ENCODE measurements at regions not wholly inside any gene's neighbourhood (a gene's known extent, or its start where the extent isn't known, plus 50 kb on each side); places are given as distances from the start of the nearest gene placed in this dataset.

DNA sequence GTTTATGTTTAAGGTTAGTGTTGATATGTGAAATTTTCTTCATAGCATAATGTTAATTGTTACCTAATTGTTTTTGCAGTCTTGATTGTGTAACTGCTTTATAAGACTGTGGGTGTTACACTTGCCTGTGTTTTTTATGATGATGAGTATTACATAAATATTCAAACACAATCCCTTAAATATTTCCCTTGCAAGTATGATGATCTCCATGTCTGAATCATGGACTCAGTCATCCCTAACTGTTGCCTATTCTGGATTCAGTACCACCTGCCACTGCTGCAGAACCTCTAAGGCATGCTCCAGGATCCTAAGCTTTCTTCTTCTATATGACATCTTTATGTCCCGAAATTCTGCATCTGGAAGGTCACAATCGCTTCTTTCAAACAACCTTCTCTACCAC is 246.3 kb upstream of the CLEC14A start:
- no peak for DNase-seq

DNA sequence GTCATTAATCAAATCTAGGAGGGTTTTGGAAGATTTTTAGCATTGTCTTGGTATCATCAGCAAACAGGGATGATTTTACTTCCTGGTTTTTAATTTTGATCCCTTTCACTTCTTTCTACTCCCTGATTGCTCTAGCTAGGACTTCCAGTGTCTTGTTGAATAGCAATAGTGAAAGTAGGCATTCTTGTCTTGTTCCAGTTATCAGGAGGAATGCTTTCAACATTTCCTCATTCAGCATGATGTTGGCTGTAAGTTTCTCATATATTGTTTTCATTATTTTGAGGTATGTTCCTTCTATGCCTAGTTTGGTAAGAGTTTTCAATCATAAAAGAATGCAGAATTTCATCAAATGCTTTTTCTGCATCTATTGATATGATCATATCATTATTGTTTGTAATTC is 244.2 kb upstream of the CLEC14A start:
- DNase-seq: no peak

DNA sequence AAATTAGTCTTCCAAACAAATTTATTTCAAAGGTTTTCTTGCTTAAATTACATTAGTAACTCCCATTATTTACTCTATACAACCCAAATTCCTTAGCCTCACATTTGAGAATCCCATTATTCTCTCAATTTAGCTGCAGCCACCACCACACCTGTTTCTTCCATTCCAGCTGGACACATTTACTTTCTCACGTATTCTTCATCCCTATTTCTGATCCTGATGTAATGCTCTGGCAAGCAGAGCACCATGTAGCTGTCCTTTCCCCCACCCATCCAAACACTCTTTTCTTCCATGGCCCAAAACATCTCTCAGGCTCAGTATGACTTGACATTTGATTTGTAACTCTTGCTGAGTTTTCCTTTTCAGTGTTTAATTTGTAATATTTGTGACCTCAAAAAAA is 240.2 kb upstream of the CLEC14A start:
- no peak for DNase-seq

DNA sequence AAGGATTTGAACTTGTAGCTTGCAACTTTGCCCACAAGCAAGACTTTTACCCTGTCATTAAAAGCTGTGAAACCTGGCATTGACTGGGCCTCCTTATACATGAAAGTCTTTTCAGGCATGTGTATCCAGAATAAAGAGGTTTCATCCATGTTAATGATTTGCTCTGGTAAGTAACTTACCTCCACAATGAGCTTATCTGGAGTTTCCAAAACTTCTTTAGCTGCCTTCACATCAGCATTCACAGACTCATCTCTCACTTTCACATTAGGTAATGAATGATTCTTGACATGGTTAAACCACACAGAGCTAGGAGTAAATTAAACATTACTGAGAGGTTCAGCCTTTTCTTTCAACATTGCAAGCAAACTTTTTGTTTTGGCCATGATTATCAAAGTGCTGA is 234.4 kb upstream of the CLEC14A start:
- no peak for DNase-seq

DNA sequence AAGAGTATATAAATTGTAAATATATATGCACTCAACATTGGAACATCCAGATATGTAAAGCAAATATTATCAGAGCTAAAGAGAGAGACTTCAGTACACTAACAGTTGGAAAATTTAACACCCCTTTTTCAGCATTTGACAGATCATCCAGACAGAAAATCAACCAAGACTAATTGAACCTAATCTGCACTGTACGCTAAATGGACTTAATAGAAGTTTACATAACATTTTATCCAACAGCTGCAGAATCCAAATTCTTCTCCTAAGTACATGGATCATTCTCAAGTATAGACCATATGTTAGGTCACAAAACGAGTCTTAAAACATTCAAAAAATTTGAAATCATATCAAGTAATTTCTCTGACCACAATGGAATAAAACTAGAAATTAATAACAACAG is 229.1 kb upstream of the CLEC14A start:
- no peak for DNase-seq

DNA sequence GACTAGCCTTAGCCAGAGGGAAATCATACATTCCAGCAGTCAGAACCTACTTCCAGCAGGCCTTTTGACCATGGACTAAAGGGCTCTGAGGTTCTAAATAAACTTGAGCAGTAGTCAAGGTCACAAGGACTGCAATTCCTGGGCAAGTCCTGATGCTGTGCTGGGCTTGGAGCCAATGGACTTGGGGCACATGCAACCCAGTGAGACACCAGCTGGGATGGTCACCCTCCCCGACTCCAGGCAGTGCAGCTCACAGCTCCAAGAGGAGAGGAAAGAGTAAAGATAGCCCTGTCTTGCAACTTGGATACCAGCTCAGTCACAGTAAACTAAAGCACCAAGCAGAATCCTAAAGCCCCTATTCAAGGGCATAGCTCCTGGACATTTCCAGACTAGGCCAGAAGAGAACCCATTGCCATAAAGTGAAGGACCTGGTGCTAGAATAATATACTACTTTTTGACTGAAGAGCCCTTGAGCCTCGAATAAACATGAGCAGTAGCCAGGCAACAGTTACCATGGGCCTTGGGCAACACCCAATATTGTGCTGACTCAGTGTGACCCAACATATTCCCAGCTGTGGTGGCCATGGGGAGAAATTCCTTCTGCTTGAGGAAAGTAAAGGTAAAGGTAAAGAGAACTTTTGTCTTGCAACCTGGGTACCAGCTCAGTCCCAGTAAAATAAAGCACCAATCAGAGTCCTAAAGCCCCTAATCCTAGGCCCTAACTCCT is 226.2 kb upstream of the CLEC14A start:
- DNase-seq: peak; percentile 94

DNA sequence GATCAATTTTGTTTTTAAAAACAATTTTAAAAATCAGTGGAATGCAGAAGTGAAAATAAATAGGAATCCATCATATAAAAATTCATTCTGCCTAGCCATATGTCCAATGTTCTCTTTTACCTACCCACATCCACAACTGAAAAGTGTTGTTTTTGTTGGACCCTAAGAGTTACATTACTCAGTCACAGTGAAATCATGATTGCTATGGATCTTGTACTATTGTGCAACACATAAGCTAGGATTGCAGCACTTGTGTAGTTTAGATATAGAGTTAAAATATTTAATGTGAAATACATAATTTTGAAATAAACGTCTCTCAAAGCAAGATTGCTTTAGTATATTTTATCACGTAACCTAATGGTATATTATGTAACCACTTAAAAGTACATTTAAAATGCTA is 213.3 kb upstream of the CLEC14A start:
- DNase-seq: no peak

DNA sequence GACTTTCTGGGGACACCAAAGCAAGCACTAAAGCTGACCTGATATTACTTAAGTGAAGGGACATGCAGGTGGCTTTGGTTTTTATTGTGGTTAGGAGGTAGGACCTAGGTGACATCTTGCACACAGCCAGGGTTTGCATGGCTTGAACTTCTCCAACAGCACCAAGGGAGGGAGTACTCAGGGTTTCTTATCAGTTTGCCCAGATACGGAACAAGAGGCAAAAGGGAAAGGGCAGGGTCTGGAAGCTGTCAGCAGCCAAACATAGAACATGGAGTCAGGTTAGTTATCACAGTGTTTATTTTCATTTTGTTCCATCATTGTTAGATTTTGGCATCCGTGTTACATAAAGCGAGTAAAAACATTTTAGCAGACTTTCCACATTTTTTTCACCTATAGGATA is 186.3 kb upstream of the CLEC14A start:
- no peak for DNase-seq

DNA sequence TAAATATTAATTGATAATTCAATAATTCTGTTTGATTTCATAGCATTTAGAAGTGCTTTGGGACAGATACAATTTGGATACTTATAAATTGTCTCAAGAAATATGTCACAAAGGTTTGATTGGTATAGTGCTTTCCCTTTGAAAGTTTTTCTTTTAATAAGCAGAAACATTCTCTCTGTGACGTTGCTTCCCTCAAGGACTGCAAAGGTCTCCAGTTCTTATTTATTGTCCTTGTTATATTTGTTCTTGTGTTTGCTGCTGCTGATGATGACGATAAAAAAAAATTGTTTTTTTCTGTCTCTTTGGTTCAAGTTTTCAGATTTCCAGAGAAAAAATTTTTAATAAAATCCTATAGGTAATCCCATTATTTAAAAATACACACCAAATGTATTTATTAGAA is 176.3 kb upstream of the CLEC14A start:
- no peak for DNase-seq

DNA sequence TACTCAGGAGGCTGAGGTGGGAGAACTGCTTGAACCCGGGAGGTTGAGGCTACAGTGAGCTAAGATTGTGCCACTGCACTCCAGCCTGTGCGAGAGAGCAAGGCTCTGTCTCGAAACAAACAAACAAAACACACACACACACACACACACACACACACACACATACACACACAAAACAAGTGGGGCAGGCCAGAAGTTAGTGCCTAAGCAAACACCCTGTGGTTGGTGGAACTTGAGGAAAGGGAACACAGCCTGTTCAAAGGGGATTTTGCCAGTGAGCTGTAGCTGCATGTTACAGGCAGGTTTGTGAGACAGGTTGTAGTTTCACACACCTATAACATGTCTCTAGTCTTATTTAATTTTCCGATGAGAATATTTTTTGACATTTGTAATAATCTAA is 175.3 kb upstream of the CLEC14A start:
- no peak for DNase-seq

DNA sequence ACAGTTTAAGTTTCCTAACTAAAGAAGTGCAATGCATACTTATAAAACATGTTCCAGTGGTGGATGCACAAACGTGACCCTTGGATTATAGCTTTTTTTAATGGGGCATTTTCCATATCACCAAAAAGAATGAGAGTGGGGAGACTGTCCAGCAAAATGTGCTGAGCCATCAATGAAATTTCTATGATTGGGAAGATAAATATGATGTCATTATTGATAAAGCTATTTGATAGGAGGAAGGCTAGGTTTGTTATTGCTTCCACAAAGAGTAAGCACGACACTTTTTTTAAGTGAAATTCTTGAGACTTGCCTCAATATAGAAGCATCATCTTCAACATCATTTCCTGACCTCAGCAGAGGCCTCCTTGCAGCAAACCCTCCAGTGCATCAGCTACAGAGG is 174.6 kb upstream of the CLEC14A start:
- DNase-seq: no peak

DNA sequence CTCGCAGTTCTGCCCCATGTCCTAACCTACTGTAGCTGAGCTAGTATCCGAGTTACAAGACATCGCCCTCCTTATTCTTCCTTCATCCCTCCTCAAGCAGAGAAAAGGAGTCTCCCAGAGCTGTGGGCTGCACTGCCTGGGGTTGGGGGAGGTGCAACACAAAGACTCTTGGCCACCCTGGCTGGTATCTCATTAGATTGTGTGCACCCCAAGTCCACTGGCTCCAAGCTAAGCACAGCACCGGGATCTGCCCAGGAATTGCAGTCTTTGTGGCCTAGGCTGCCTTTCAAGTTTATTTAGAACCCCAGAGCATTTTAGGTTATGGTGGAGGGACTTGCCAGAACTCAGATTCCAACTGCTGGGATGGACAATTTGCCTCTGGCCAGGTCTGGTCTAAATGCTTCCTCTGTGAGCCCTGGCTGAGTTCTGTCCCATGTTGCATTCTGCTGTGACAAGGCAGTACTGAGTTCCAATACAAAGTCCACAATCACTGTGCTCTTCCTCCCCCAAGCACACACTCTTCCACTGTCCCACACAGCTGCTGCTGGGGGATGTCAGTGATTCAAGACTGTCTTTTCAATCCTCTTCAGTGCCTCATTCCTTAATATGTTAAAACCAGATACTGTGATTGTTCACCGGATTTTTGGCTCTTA is 169.6 kb upstream of the CLEC14A start:
- no peak for DNase-seq

DNA sequence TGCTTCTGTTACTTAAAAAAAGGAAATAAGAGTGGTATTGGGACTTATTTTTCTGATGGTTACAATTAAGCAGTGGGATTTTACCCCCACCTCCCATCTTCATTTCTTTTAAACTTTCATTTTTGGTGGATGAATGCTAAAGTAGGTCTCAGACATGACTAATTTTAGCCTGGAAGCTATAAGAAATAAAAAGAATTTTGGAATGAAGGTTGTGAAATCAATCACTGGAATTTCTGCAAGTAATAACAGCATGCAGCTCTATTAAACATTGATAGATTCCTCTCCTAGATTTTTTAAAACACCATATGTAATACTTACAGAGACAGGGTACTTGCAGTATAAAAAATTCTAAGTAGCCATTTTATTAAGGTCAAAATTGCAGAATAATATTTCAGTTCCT is 164.2 kb upstream of the CLEC14A start:
- no peak for DNase-seq

DNA sequence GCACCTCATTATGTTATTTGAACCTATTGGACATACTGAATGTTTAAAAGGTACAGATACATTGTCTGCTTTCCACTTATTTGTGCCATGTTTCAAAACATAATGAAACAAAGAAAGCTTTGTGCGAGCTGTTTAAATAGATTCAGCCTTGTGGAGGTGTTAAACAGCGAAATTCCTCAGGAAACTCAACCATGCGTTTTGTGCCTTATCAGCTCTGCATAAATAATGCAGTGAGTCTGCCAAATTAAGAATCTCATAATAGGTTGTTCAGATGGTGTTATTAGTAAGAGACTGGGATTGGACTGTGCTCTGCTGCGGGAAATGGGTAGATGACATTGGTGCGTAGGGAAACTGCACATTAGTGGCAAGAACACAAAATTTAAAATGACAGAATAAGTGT is 163.7 kb upstream of the CLEC14A start:
- no peak for DNase-seq

DNA sequence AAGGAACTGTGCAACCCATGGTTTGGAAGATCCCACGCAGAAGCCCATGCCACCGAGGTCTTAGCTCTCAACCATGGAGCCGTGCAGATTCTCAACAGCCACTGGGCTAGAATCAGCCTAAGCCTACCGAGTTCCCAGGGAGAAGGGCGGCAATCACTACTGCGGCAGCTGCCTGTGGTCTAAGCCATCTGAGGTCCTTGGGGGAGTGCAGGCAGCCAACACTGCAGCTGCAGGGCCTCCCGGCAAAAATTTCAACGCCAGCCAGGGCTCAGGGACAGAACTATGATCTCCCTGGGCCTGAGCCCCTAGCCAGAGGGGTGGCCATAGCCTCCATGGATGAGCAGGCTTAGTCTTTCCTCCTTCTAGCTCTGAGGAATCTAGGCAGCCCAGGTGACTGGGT is 156.8 kb upstream of the CLEC14A start:
- DNase-seq: no peak

DNA sequence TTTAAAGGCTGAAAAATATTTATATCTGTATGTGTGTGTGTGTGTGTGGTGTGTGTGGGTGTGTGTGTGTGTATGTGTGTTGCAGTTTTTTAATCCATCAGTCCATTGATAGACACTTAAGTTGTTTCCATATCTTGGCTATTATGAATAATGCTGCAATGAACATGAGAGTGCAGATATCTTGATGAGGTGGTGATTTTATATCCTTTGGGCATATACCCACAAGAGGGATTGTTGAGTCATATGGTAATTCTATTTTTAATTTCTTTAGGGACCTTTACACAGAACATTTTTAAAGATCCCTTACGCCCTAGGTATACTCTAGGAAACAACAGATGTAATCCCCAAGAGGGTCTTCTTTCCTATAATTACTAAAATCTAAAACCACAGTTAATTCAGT is 154.5 kb upstream of the CLEC14A start:
- DNase-seq: no peak

DNA sequence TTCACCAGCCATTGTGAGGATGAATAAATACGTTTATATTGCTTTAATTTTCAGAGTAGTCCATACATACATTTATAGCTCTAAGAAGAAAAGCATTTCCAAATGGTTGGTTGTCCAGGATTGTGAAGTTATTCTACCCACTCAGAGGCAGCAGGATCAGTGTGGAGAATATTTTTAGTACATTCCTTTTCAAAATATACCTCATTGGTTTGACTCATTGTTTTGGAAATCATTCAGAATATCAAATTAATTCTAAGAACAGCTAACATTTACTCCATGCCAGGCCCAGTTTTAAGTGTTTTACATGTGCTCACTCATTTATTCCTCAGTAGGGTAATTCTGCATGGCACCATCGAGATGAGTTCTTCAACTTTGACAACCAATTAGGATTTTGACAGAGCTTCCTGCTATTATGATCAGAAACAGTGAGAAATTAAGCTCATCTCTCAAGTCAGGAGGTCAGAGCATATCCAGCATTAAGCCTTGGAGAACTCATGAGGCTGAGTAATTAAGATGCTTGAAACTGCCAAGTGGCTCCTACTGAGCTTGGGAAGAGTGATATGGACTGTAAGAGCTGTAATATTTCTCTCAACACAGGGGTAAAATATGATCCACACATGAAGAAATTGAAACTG is 153.3 kb upstream of the CLEC14A start:
- DNase-seq: no peak

DNA sequence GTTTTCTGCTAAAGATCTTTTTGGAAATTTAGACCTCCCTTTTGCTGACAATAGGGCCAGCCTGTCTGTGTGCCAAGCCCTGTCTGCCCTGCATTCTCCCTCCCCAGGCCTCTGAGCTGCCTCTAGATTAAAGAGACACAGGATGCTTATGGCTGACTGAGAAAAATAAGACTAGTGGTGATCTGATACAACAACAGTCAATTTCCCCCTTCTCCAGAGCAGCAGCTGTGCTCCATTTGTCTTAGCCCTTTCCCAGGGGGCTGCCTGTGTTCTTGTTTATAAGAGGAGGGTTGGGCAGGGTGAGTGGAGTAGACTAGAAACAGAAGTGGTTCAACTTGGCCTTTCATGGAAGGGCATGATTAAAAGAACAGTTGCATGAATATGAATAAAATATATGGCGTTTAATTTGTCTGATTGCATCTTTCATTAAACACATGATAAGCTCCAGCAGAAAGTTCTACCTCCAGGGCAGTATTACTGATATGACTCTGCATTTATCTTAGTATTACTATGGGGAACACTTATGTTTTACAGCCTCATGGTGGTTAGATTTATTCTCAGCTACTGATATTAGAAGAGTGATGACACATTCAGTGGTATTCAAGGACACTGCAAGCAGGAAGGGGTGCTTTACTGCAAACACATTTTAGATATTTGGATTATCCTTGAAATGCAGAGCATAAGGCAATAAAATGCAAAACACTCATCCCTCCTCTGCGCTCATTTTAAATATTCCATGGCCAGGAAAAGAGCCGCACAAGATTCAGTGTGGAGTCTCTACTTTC is 150.2 kb upstream of the CLEC14A start:
- no peak for DNase-seq

DNA sequence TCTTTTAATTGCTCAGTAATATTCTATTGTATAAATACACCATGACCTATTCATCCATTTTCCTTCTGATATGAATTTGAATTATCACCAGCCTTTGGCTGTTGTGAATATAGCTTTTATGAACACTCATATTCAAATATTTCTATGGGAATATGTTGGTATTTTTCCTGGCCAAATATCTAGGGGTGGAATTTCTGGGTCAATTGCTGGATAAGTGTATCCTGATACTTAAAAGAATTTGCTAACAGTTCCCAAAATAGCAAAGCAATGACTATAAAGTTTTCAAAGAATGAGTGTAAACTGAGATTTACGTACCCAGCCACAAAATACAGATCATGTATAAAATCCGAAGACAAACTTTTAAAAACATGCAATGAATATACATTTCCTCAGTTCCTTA is 148.7 kb upstream of the CLEC14A start:
- DNase-seq: no peak

DNA sequence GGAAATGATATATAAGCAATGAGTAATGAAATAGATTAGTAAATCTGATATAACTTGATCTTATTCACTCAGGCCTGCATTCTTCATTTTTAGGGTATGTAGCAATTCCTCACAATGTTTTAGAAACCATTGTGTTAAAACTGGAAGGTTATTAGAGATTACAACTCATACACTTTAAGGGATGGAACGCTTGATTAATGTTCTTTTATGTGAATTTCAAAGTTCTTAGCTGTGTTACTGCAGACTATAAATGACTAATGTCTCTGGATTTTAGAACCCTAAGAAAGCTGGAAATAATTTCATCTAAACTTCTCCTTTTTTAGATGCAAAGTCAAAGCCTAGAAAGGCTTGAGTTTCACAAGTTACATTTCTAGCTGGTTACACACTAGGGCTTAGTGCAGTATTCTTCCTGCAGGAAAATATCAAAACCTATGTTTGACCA is 148.2 kb upstream of the CLEC14A start:
- DNase-seq: no peak

DNA sequence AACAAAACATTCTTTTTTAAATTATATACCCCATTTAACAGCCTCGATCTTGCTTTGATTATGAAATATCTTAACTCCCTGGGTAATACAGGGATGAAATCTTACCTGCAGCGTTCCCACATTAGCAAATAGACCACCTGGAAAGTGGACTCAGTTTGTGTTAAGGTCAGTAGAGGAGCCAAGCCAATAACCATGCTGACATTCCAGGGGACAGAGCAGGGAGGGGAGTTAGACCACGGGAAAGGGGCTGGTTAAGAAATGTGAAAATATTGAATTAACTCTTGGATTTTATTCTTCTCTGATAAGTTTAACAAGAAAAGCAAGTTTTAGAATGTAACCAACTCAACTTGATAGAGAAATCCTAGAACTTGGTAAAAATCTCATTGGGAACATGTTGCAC is 144.9 kb upstream of the CLEC14A start:
- DNase-seq: no peak

DNA sequence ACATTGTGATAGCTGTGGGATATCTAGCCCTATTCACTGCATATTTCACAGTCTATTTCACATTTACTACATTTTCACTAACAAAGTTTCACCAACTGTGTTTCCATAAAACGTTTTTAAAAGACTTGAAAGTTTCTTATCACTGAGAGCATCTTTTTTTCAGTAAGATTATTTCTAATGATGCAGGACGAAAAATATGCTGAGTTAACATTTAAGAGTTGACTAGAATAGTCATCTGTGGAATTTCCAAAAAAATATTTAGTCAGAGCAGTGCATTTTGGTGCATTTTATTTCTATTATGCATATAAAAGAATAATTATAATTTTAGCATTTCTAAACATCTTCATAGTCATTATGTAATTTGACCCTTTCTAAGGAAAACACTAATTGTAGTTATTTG is 143.8 kb upstream of the CLEC14A start:
- DNase-seq: no peak

DNA sequence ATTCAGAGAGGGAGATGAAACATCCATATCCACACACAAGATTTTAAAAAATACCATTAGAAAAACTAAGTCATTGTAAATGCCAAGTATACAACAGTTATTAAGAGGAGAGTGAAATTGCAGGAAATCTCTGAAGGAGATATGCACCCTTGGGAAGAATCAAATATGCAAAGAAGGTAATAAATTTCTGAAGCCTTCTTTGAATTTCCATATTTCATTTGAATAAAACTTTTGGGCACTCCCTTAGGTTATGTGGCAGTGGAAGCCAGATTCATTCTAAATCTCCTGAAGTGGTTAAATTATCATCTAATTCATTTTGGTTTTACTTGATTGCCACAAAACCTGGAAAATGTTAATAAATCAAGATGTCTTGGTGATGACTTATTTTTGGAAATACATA is 138.9 kb upstream of the CLEC14A start:
- DNase-seq: no peak

DNA sequence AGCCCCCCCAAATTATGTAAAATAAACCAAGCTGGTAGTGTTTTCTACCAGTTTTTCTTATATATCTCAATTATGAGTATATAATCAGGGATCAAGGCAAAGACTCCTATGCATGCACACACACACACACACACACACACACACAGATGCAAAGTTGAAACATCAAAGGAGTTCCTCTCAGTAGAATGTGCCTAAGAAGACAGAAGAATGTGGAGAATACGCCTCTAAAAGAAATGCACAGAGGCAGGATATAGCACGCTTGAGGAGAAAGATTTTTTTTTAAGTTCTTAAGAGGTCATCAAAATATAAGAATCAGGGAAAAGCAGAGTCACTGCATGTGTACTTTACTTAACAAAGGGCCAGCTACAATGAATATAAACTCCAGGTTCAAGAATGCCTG is 138.2 kb upstream of the CLEC14A start:
- DNase-seq: no peak
